HepG2 (cell line): ENCODE measurements at regions not wholly inside any gene's neighbourhood (a gene's known extent, or its start where the extent isn't known, plus 50 kb on each side); places are given as distances from the start of the nearest gene placed in this dataset.

Experiments used
- CCAR2 ChIP-seq: fragments of 200-400 bp; formaldehyde crosslinking; optimal IDR thresholded peaks from 2 replicates; pipeline ENCODE3; 2018; ENCODE audit warnings: low read depth, mild to moderate bottlenecking, low read length, moderate library complexity
- EP300 ChIP-seq, 3 experiments: sonication (generic) in 1 of 3; formaldehyde crosslinking in 1 of 3; IDR thresholded peaks; 2 replicates each; pipeline versions ENCODE4 v1.5.1 to v1.6.1; 2011 to 2020; ENCODE audit warnings: low read depth in 2 of 3, low read length in 2 of 3, borderline replicate concordance in 1 of 3, improper control_type of control experiment in 1 of 3, mild to moderate bottlenecking in 1 of 3, missing genetic modification reagents in 1 of 3, moderate library complexity in 1 of 3
- HDAC6 ChIP-seq: fragments of 200-600 bp; sonication (generic); IDR thresholded peaks from 2 replicates; pipeline ENCODE4 v1.7.0; 2017; ENCODE audit warnings: mild to moderate bottlenecking, antibody characterized with exemption, low read length, low read depth
- ZNF775 ChIP-seq: sonication (generic); formaldehyde crosslinking; IDR thresholded peaks from 2 replicates; pipeline ENCODE4 v1.4.0; 2020; ENCODE audit warnings: missing genetic modification reagents, mild to moderate bottlenecking, moderate library complexity, borderline replicate concordance
- TF ChIP-seq, protein P1 (sequence below): IDR thresholded peaks from 2 replicates; pipeline ENCODE4 v1.6.1; 2012; ENCODE audit warnings: low read depth, low read length, improper control_type of control experiment
- TF ChIP-seq, protein P2 (sequence below): sonication (generic); formaldehyde crosslinking; IDR thresholded peaks from 2 replicates; pipeline ENCODE4 v1.5.0; 2020; ENCODE audit warnings: mild to moderate bottlenecking, missing genetic modification reagents, moderate library complexity

DNA sequence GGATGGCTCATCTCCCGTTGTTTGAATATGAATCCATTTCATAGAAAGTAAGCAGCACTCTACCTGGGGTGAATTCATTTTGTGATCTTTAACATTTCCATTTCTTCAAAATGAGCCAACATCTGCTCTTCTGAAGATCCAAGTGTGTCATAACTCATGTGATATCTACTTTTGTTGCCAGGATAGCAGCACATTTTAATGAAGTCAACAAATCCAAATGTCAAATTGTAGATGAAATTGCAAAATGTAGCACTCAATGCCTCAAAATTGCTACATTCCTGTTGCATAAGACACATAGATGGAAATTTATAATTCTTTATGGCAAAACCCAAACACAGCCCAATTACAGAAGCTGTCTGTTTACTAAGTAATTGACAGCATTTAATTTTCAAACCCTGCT is 360.7 kb downstream of the TMX3 start:
- TF ChIP-seq EP300 (IDR thresholded peaks at IDR 0.05; ENCODE audit: low read depth in 2 of 2, low read length in 2 of 2) (no peak), EP300 (CRISPR knock-in tag; IDR thresholded peaks at IDR 0.05; ENCODE audit: borderline replicate concordance) (no peak), ZNF775 (no peak), HDAC6 (no peak), CCAR2 (no peak)
- TF ChIP-seq, protein P1, sequence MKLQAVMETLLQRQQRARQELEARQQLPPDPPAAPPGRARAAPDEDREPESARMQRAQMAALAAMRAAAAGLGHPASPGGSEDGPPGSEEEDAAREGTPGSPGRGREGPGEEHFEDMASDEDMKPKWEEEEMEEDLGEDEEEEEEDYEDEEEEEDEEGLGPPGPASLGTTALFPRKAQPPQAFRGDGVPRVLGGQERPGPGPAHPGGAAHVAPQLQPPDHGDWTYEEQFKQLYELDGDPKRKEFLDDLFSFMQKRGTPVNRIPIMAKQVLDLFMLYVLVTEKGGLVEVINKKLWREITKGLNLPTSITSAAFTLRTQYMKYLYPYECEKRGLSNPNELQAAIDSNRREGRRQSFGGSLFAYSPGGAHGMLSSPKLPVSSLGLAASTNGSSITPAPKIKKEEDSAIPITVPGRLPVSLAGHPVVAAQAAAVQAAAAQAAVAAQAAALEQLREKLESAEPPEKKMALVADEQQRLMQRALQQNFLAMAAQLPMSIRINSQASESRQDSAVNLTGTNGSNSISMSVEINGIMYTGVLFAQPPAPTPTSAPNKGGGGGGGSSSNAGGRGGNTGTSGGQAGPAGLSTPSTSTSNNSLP, result no peak
- TF ChIP-seq, protein P2, sequence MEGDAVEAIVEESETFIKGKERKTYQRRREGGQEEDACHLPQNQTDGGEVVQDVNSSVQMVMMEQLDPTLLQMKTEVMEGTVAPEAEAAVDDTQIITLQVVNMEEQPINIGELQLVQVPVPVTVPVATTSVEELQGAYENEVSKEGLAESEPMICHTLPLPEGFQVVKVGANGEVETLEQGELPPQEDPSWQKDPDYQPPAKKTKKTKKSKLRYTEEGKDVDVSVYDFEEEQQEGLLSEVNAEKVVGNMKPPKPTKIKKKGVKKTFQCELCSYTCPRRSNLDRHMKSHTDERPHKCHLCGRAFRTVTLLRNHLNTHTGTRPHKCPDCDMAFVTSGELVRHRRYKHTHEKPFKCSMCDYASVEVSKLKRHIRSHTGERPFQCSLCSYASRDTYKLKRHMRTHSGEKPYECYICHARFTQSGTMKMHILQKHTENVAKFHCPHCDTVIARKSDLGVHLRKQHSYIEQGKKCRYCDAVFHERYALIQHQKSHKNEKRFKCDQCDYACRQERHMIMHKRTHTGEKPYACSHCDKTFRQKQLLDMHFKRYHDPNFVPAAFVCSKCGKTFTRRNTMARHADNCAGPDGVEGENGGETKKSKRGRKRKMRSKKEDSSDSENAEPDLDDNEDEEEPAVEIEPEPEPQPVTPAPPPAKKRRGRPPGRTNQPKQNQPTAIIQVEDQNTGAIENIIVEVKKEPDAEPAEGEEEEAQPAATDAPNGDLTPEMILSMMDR (CRISPR knock-in tag), result no peak
